ENCODE measurements at regions not wholly inside any gene's neighbourhood (a gene's known extent, or its start where the extent isn't known, plus 50 kb on each side); places are given as distances from the start of the nearest gene placed in this dataset.

DNA sequence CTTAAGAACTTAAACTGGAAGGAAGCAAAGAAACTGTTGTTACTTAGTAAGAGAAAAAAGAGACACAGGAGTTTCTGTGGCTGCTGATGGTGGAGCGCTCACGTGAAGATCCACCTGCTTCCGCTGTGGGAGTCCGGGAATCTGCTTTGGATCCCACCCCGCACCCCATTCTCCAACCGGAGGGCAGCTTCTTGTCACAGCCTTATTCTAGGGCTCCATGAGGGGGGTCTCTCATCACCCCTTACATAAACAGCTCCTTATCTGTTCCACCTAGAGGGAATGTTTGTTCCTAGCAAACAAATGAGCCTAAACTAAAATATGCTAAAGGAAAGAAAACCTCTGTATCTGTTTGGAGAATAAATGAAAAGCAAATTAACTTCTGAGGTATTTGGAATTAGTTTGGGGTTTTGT is 280.5 kb downstream of the QKI start:
- WGBS, 2 donors: 86 to 95% methylated on average over 6 of the region's 6 CpGs
- no peak overlapping the region for H3K4me3 ChIP-seq
- no peaks in the 10 kb centered on the region for H3K36me3 ChIP-seq
- DNase-seq (ENCODE audit: low spot score in 2 of 2): no peak
- TF ChIP-seq POLR2A (IDR thresholded peaks at IDR 0.05) (no peak), EP300 (IDR thresholded peaks at IDR 0.05) (no peak), CTCF (IDR thresholded peaks at IDR 0.05) (no peak)
- H3K9me3 ChIP-seq: no peaks in the 10 kb centered on the region
- no peaks in the 10 kb centered on the region for H3K27me3 ChIP-seq
- H3K27ac ChIP-seq: no peak overlapping the region
- H3K4me1 ChIP-seq: no peaks in the 10 kb centered on the region

DNA sequence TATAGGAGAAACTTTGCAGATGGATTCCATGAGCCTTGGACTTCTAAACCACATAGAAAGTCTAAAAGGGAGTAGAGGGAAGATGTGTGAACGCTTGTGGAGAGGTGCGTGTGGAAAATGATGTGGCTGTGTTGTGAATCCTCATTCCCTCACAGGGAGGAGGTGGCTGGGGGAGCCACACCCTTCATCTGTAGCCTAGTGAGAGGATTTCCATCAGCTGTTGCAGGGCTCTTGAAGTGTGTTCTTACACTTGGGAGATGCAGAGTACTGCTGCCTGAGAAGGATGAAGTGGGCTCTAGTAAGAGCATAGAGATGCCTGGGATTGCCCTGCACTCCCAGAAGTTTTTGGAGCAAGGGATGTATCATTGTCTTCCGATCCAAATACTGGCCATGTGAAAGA is 279.6 kb downstream of the QKI start:
- H3K27ac ChIP-seq: no peak overlapping the region
- no peak overlapping the region for H3K4me3 ChIP-seq
- DNase-seq (ENCODE audit: low spot score in 2 of 2): no peak
- H3K36me3 ChIP-seq: no peaks in the 10 kb centered on the region
- H3K27me3 ChIP-seq: no peaks in the 10 kb centered on the region
- WGBS, 2 donors: 95% methylated on average over 3 of the region's 3 CpGs
- H3K4me1 ChIP-seq: peaks cover 0 to 7% (median 0%) of the 10 kb centered on the region in 4 donors
- TF ChIP-seq POLR2A (IDR thresholded peaks at IDR 0.05) (no peak), CTCF (IDR thresholded peaks at IDR 0.05) (no peak), EP300 (IDR thresholded peaks at IDR 0.05) (no peak)
- H3K9me3 ChIP-seq: no peaks in the 10 kb centered on the region

GRCh38 chr6:163691049-163691448 is 276.5 kb downstream of the QKI start:
- DNase-seq (ENCODE audit: low spot score in 2 of 2): no peak
- 94 to 95% methylated on average over 8 of the region's 8 CpGs for WGBS, 2 donors

DNA sequence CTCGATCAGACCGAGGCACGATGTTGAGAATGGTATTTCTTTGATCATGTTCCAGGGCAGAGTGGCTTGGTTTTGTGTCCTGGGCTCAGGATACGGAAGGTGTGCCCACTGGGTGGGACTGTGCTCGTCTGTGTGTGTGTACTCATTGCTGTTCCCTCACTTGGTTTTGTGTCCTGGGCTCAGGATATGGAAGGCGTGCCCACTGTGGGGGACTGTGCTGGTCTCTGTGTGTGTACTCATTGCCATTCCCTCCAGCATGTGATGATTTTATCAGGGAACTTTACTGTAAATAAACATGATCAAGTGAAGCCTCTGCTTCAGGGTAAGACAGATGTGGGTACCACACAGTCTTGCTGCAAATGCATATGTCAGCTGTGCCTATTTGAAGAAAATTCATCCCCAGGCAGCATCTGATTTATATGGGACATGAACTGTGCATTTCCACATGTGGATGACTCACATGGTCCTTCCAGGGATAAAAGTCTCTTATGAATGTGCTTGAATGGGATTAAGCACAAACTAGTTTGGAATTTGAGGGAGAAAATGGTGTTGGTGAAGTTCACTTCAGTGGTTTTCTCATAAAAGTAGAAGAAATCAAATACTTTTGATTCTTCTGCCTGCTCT is 274.3 kb downstream of the QKI start:
- DNase-seq (ENCODE audit: low spot score in 2 of 2): no peak
- no peak for TF ChIP-seq EP300 (IDR thresholded peaks at IDR 0.05)
- no peak for TF ChIP-seq POLR2A (IDR thresholded peaks at IDR 0.05)
- no peak for TF ChIP-seq CTCF (IDR thresholded peaks at IDR 0.05)
- Histone ChIP-seq H3K4me3 (no peak overlapping the region), H3K4me1 (peaks cover 0 to 12% (median 0%) of the 10 kb centered on the region in 4 donors), H3K27ac (no peak overlapping the region), H3K27me3 (no peaks in the 10 kb centered on the region), H3K9me3 (no peaks in the 10 kb centered on the region), H3K36me3 (no peaks in the 10 kb centered on the region)
- WGBS, 2 donors: 74 to 83% methylated on average over 6 of the region's 6 CpGs

More at GRCh38 chr6:163691049-163691448, 276.5 kb downstream of the QKI start:
- Histone ChIP-seq H3K36me3 (no peaks in the 10 kb centered on the region), H3K27ac (no peak overlapping the region), H3K4me3 (no peak overlapping the region), H3K27me3 (no peaks in the 10 kb centered on the region), H3K4me1 (peaks cover 0 to 12% (median 0%) of the 10 kb centered on the region in 4 donors), H3K9me3 (no peaks in the 10 kb centered on the region)
- no peak for TF ChIP-seq CTCF (IDR thresholded peaks at IDR 0.05)
- TF ChIP-seq EP300 (IDR thresholded peaks at IDR 0.05): no peak
- no peak for TF ChIP-seq POLR2A (IDR thresholded peaks at IDR 0.05)

DNA sequence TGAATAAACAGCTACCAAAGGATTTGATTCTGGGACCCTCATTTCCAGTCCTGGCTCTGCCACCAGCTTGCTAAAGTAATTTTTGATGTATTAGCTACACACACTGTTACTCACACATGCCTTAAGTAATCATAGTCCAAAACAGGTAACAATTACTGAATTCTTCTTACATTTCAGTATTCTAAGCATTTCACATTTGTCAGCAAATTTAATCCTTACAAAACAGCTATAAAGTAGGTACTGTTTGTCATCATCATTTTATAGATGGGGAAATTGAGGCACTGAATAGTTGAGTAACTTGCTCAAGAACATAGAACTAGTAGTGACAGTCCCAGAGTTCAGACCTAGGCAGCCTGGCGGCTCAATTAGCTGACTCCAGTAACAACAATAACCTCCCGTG is 272.6 kb downstream of the QKI start:
- TF ChIP-seq POLR2A (IDR thresholded peaks at IDR 0.05) (no peak), CTCF (IDR thresholded peaks at IDR 0.05) (no peak), EP300 (IDR thresholded peaks at IDR 0.05) (no peak)
- Histone ChIP-seq H3K4me3 (no peak overlapping the region), H3K4me1 (peaks cover 0 to 12% (median 0%) of the 10 kb centered on the region in 4 donors), H3K27me3 (no peaks in the 10 kb centered on the region), H3K36me3 (no peaks in the 10 kb centered on the region), H3K27ac (no peak overlapping the region), H3K9me3 (no peaks in the 10 kb centered on the region)
- DNase-seq (ENCODE audit: low spot score in 2 of 2): no peak
- 93 to 100% methylated on average over 2 of the region's 2 CpGs for WGBS, 2 donors

Data from tibial nerve (tissue), 4 donors.